CD4-positive, alpha-beta T cell (primary cell): ENCODE measurements at regions not wholly inside any gene's neighbourhood (a gene's known extent, or its start where the extent isn't known, plus 50 kb on each side); places are given as distances from the start of the nearest gene placed in this dataset.

Source experiments
- ATAC-seq: fragments of 200-7000 bp; cut with Tn5 transposase; one replicate; pipeline ENCODE4 v1.10.0; 2022; ENCODE audit warnings: mild to moderate bottlenecking; ENCODE audit not compliant: poor library complexity
- CTCF ChIA-PET: fragments of 350-600 bp; sonication (Branson Sonifier 250); formaldehyde crosslinking; loops from one replicate; lab custom pipeline; 2021; ENCODE audit warnings: antibody characterized with exemption, inconsistent platforms; lab: Charles Lee
- POLR2A ChIA-PET: fragments of 350-600 bp; sonication (Branson Sonifier 250); formaldehyde crosslinking; loops from one replicate; lab custom pipeline; 2021; ENCODE audit warnings: antibody characterized with exemption, inconsistent platforms; lab: Charles Lee
- DNase-seq, 14 experiments: peaks; one replicate each; pipeline ENCODE4 v3.0.0-alpha.2; 2013 to 2020; ENCODE audit warnings: mixed read lengths in 2 of 14
- H3K27ac ChIP-seq, 2 donors: one replicate each; pipeline versions ENCODE4 v1.5.1 to v1.7.0; 2013; ENCODE audit warnings: low read length in 2 of 2, low read depth in 1 of 2, mild to moderate bottlenecking in 1 of 2
- H3K27me3 ChIP-seq, 2 experiments: 1 replicate in 1 of 2; 2 replicates in 1 of 2; pipeline versions ENCODE4 v1.6.1 to v1.7.0; 2013; ENCODE audit warnings: low read length in 2 of 2, control low read depth in 1 of 2, mild to moderate bottlenecking in 1 of 2, moderate library complexity in 1 of 2; ENCODE audit not compliant: insufficient read depth in 2 of 2, control insufficient read depth in 1 of 2
- H3K36me3 ChIP-seq: one replicate; pipeline ENCODE4 v1.6.1; 2013; ENCODE audit warnings: low read length, control low read depth; ENCODE audit not compliant: insufficient read depth
- H3K4me1 ChIP-seq: one replicate; pipeline ENCODE4 v1.6.1; 2013; ENCODE audit warnings: low read length, control low read depth; ENCODE audit not compliant: insufficient read depth
- H3K4me3 ChIP-seq: one replicate; pipeline ENCODE4 v1.5.1; 2013; ENCODE audit warnings: mild to moderate bottlenecking, low read length, moderate library complexity
- H3K9me3 ChIP-seq, 2 experiments: 1 replicate in 1 of 2; 2 replicates in 1 of 2; pipeline versions ENCODE4 v1.6.1 to v1.7.0; 2013; ENCODE audit warnings: low read length in 2 of 2, mild to moderate bottlenecking in 2 of 2, control low read depth in 1 of 2, moderate library complexity in 1 of 2; ENCODE audit not compliant: control insufficient read depth in 1 of 2, insufficient read depth in 1 of 2
- H3K27ac Mint-ChIP-seq: one replicate; pipeline ENCODE4 v1.8.0; 2020; ENCODE audit warnings: mixed read lengths
- H3K27me3 Mint-ChIP-seq: one replicate; pipeline ENCODE4 v1.8.0; 2021; ENCODE audit warnings: mixed read lengths
- H3K36me3 Mint-ChIP-seq: one replicate; pipeline ENCODE4 v1.8.0; 2021; ENCODE audit warnings: low read depth, mixed read lengths
- H3K4me1 Mint-ChIP-seq: one replicate; pipeline ENCODE4 v1.8.0; 2021; ENCODE audit warnings: low read depth, mixed read lengths
- H3K4me3 Mint-ChIP-seq: one replicate; pipeline ENCODE4 v1.8.0; 2020; ENCODE audit warnings: mild to moderate bottlenecking, mixed read lengths
- H3K9me3 Mint-ChIP-seq: one replicate; pipeline ENCODE4 v1.8.0; 2020; ENCODE audit warnings: mixed read lengths
- CTCF ChIP-seq: fragments of 200-600 bp; IDR thresholded peaks from one replicate; pipeline ENCODE4 v1.8.0; 2022; ENCODE audit warnings: antibody characterized with exemption, mild to moderate bottlenecking
- intact Hi-C, 2 experiments: fragments of 100-400 bp; cut with DNase I in 1 of 2; cut with micrococcal nuclease in 1 of 2; formaldehyde crosslinking; loops; one replicate each; pipeline versions ENCODE4 v1.15.1 to v1.9.0; 2023 to 2025; cut with DNase I, micrococcal nuclease

- CTCF ChIA-PET = no interaction called here
- H3K4me3 ChIP-seq = no peak overlapping the region
- Mint-ChIP-seq H3K4me1 (no peaks in the 10 kb centered on the region), H3K27ac (no peak overlapping the region), H3K36me3 (no peaks in the 10 kb centered on the region), H3K27me3 (no peaks in the 10 kb centered on the region), H3K9me3 (peaks cover 7% of the 10 kb centered on the region), H3K4me3 (no peak overlapping the region)
- no peaks in the 10 kb centered on the region for H3K27me3 ChIP-seq
- intact Hi-C loops = no loop called here
- peaks cover 0 to 13% of the 10 kb centered on the region in 2 experiments for H3K9me3 ChIP-seq
- H3K36me3 ChIP-seq = no peaks in the 10 kb centered on the region
- ATAC-seq (no peak), DNase-seq (no peak)
- POLR2A ChIA-PET = no interaction called here
- no peak for TF ChIP-seq CTCF
- H3K27ac ChIP-seq = no peak overlapping the region
- no peaks in the 10 kb centered on the region for H3K4me1 ChIP-seq
These were observed 1684.7 kb upstream of the RAG2 start for GRCh38 chr11:38282718-38283117.

GRCh38 chr11:38278457-38279141 lies 1680.6 kb upstream of the RAG2 start:
- Mint-ChIP-seq H3K4me1 (no peaks in the 10 kb centered on the region), H3K27ac (no peak overlapping the region), H3K9me3 (peaks cover 4% of the 10 kb centered on the region), H3K4me3 (no peak overlapping the region), H3K36me3 (no peaks in the 10 kb centered on the region), H3K27me3 (no peaks in the 10 kb centered on the region)
- TF ChIP-seq CTCF = no peak
- intact Hi-C loops = no loop called here
- ChIA-PET POLR2A (no interaction called here), CTCF (no interaction called here)
- Histone ChIP-seq H3K27ac (no peak overlapping the region), H3K9me3 (peaks cover 0 to 13% of the 10 kb centered on the region in 2 experiments), H3K27me3 (no peaks in the 10 kb centered on the region), H3K4me1 (no peaks in the 10 kb centered on the region), H3K36me3 (no peaks in the 10 kb centered on the region), H3K4me3 (no peak overlapping the region)
- DNase-seq = no peak
- ATAC-seq = no peak

- no peaks in the 10 kb centered on the region for H3K36me3 Mint-ChIP-seq
- no peaks in the 10 kb centered on the region for H3K4me1 ChIP-seq
- H3K9me3 Mint-ChIP-seq = peaks cover 5% of the 10 kb centered on the region
- ATAC-seq = no peak
- no peaks in the 10 kb centered on the region for H3K36me3 ChIP-seq
- H3K27me3 Mint-ChIP-seq = no peaks in the 10 kb centered on the region
- H3K27ac Mint-ChIP-seq = no peak overlapping the region
- H3K4me3 ChIP-seq = no peak overlapping the region
- ChIA-PET CTCF (no interaction called here), POLR2A (no interaction called here)
- no peak overlapping the region for H3K27ac ChIP-seq
- no peaks in the 10 kb centered on the region for H3K27me3 ChIP-seq
- TF ChIP-seq CTCF = no peak
- H3K4me3 Mint-ChIP-seq = no peak overlapping the region
- H3K4me1 Mint-ChIP-seq = no peaks in the 10 kb centered on the region
- DNase-seq = no peak
- intact Hi-C loops = no loop called here
- H3K9me3 ChIP-seq = peaks cover 4 to 20% of the 10 kb centered on the region in 2 experiments
These were observed 1676.0 kb upstream of the RAG2 start for GRCh38 chr11:38274031-38274430.
